NCI-H510A (cell line): ENCODE measurements at regions not wholly inside any gene's neighbourhood (a gene's known extent, or its start where the extent isn't known, plus 50 kb on each side); places are given as distances from the start of the nearest gene placed in this dataset.
"Not testable (repeated sequence)": the region's sequence is repeated elsewhere in the genome, so short reads cannot be mapped to it uniquely, and the experiment has no call there.

Source experiments
- DNase-seq: peaks from one replicate; lab custom pipeline; 2025; lab: John Stamatoyannopoulos, UW

DNA sequence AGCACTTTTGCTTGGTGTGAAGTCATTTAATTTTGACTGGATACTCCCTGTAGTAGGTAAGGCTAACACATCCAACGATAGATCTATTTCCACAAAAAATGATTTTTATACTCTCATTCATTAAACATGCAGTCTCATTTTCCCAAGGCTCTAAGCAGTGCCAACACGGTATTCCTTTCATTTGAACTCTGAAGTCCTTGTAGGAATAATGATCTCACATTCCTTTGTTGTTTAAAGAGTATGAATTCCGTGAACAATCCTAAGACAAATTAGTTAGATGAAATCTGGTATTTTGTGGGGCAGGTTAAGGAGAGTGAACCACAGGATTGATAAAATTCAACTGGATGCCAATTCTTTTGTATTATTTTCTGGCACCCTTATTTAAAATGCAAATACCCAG, 66.6 kb downstream of the LACC1 start:
- DNase-seq: no peak

DNA sequence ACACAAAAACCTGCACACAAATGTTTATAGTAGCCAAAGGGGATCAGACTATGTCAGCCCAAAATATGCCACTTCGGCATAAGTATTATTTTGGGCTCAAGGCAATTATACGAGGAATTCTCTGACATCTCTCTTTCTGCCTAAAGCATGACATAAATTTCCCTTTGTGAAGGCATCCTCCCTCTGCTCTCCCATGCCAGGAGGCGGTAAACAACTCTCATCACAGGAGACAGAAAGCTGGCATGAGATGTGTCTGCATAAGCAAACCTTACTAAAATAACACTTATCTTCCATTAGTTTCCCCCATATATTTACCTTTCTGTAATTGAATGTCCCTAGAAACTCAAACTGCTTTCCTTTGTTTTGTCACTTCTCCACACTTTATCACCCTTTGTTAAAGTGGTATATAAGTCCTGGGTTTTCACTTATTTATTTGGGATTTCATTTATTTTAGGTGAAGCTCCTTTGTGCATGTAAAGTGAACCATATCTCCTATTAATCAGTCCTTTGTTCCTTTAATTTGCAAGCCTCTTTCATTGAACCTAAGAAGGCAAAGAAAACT, 68.3 kb downstream of the LACC1 start:
- DNase-seq: no peak

DNA sequence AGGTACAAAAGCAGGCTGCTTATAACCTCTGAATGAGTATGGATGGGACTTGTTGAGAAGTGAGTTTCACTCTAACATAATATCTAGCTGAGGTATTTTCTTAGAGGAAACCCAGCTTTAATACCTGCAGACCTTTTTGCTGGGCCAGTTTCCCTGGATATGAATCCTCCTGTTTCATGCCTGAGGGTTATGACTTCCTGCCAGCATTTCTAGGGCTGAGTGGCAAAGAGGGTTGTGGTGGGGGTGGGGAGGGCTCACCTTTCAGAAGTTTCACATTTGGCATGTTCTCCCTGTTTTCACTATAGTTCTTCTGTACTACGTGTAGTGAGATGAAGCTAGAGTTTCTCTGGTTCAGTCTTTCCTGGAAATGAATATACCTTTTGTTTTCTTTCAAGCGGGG, 73.7 kb downstream of the LACC1 start:
- DNase-seq: no peak

DNA sequence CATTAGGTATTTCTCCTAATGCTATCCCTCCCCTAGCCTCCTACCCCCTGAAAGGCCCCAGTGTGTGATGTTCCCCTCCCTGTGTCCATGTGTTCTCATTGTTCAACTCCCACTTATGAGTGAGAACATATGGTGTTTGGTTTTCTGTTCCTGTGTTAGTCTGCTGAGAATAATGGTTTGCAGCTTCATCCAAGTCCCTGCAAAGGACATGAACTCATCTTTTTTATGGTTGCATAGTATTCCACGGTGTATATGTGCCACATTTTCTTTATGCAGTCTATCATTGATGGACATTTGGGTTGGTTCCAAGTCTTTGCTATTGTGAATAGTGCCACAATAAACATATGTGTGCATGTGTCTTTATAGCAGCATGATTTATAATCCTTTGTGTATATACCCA, 77.3 kb downstream of the LACC1 start:
- not testable (repeated sequence) for DNase-seq

DNA sequence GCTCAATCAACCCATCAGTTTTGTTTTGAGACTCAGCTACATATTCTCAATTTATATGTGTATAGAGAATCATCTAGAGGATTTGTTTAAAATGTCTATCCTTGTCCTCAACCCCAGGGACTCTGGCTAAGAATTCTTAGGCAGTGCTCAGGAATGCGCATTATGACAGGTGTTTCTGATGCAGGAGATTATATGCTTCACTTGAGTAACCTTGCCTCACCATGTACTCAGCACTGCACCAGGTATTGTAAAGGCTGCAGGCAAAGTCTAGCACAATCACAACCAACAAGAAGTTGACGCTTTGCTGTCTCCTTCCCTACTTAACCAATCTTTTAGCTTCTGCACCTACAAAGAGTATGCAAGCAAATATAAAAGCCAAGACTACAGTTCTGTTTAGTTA, 79.6 kb downstream of the LACC1 start:
- DNase-seq: no peak

DNA sequence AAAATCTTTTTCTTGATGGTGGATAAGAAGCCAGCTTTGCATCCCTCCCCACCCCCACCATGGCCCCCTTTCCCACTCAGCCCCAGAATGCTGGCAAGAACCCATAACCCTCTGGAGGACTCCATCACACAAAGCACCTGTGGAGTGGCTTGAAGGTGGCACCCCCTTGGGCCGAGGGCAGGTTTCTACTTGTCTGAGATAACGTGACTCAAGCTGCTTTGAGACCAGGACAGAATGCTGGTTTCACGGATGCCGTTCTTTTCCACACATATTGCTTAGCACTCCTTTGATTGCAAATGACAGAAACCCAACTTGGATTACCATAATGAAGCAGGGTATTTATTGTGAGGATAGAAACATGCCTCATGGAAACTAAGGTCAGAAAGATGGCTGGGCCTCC, 82.2 kb downstream of the LACC1 start:
- no peak for DNase-seq

DNA sequence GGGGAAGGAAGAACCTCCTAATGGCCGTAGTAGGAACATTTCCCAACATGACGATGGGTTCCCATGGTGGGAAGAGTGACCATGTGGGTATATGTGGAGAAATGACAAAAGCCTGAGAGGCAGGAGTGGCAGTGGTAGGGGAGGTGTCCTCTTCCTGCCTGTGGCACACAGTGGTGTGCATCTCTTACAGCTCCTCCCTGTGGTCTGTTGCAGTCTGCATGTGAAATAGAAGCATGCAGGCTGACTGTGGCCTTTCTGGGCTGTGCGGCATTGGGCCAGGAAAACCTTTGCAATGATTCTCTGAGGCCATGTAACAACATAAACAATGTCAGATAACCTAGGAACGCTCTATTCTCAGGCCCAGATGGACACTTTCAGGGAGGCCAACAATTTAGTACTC, 84.0 kb downstream of the LACC1 start:
- DNase-seq: no peak

DNA sequence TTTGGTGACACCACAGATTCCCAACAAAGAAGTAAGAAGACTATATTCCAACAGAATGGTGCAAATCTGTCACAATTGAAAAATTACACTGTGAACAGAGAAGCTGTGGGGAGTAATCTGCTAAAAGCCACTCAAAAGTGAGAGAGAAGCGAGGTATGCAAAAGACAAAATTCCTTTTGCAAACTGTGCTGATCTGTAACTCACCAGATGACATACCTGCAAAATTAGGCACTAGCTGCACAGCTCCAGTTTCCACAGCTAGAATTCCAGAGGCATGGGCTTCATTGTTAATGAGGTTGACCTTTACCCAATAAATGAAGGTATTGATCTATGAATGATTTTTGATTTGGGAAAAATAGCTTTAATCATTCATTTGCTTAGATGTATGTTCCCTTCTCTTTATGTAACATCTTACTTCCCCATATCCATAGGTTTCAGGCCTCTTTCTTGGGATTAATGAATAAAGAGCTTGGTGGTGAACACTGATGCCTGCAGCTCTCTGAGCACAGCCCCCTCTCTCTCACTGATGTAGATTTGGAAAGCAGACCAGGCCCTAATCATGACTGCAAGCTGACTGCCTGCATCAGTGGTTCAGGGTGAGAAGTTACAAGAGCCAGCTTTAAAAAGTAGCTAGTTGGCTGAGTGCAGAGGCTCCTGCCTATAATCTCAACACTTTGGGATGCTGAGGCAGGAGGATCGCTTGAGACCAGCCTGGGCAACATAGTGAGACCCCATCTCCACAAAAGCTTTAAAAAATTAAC, 85.2 kb downstream of the LACC1 start:
- DNase-seq: no peak

DNA sequence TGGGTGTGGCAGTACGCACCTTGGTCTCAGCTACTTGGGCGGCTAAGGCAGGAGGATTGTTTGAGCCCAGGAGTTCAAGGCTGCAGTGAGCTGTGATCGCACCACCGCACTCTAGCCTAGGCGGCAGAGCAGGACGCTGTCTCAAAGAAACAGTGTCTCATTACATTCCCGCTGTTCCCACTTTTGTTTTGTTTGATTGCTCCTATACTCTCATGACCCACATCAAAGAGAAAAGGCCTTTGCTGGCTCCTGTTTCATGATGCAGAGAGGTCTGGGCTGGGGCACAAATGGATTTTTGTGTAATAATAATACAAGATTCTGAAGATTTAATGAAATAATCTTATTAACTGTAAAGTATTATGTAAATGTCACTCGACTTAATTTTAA, 85.7 kb downstream of the LACC1 start:
- DNase-seq: no peak

DNA sequence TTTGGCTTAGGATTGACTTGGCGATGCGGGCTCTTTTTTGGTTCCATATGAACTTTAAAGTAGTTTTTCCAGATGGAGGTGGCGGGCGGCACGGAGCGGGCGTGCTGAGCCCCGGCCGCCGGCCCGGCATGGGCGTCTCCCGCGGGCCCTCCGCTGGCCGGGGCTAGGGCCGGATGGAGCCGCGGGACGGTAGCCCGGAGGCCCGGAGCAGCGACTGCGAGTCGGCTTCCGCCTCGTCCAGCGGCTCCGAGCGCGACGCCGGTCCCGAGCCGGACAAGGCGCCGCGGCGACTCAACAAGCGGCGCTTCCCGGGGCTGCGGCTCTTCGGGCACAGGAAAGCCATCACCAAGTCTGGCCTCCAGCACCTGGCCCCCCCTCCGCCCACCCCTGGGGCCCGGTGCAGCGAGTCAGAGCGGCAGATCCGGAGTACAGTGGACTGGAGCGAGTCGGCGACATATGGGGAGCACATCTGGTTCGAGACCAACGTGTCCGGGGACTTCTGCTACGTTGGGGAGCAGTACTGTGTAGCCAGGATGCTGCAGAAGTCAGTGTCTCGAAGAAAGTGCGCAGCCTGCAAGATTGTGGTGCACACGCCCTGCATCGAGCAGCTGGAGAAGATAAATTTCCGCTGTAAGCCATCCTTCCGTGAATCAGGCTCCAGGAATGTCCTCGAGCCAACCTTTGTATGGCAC, 88.7 kb downstream of the LACC1 start:
- DNase-seq: not testable (repeated sequence)

DNA sequence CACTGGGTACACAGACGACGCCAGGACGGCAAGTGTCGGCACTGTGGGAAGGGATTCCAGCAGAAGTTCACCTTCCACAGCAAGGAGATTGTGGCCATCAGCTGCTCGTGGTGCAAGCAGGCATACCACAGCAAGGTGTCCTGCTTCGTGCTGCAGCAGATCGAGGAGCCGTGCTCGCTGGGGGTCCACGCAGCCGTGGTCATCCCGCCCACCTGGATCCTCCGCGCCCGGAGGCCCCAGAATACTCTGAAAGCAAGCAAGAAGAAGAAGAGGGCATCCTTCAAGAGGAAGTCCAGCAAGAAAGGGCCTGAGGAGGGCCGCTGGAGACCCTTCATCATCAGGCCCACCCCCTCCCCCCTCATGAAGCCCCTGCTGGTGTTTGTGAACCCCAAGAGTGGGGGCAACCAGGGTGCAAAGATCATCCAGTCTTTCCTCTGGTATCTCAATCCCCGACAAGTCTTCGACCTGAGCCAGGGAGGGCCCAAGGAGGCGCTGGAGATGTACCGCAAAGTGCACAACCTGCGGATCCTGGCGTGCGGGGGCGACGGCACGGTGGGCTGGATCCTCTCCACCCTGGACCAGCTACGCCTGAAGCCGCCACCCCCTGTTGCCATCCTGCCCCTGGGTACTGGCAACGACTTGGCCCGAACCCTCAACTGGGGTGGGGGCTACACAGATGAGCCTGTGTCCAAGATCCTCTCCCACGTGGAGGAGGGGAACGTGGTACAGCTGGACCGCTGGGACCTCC, 89.4 kb downstream of the LACC1 start:
- DNase-seq: not testable (repeated sequence)

DNA sequence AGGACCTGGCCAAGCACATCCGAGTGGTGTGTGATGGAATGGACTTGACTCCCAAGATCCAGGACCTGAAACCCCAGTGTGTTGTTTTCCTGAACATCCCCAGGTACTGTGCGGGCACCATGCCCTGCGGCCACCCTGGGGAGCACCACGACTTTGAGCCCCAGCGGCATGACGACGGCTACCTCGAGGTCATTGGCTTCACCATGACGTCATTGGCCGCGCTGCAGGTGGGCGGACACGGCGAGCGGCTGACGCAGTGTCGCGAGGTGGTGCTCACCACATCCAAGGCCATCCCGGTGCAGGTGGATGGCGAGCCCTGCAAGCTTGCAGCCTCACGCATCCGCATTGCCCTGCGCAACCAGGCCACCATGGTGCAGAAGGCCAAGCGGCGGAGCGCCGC, 90.2 kb downstream of the LACC1 start:
- not testable (repeated sequence) for DNase-seq

DNA sequence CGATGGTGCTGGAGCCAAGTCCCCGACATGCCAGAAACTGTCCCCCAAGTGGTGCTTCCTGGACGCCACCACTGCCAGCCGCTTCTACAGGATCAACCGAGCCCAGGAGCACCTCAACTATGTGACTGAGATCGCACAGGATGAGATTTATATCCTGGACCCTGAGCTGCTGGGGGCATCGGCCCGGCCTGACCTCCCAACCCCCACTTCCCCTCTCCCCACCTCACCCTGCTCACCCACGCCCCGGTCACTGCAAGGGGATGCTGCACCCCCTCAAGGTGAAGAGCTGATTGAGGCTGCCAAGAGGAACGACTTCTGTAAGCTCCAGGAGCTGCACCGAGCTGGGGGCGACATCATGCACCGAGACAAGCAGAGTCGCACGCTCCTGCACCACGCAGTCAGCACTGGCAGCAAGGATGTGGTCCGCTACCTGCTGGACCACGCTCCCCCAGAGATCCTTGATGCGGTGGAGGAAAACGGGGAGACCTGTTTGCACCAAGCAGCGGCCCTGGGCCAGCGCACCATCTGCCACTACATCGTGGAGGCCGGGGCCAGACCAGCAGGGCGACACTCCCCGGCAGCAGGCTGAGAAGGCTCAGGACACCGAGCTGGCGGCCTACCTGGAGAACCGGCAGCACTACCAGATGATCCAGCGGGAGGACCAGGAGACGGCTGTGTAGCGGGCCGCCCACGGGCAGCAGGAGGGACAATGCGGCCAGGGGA, 91.0 kb downstream of the LACC1 start:
- DNase-seq: not testable (repeated sequence)

DNA sequence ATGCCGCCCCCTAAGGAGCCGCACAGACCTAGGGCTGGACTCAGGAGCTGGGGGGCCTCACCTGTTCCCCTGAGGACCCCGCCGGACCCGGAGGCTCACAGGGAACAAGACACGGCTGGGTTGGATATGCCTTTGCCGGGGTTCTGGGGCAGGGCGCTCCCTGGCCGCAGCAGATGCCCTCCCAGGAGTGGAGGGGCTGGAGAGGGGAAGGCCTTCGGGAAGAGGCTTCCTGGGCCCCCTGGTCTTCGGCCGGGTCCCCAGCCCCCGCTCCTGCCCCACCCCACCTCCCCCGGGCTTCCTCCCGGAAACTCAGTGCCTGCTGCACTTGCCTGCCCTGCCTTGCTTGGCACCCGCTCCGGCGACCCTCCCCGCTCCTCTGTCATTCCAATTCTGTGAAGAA, 91.6 kb downstream of the LACC1 start:
- DNase-seq: not testable (repeated sequence)

DNA sequence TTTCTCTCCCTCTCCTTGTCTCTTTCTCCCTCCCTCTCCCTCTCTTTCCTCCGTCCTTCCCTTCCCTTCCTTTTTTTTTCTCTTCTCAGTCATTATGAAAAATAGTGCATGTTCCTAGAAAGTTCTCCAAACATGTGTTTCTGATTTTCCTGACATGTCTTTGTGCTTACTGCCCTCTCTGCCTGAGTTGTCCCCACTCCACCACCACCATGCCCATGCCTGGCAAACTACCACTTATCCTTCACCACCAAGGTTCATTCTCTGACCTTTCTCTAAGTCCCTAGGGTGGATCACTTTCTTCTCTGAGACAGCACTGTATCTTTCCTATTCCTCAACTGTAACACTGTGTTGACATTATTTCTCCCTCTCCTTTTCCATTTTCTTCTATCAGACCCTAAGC, 98.2 kb downstream of the LACC1 start:
- no peak for DNase-seq

DNA sequence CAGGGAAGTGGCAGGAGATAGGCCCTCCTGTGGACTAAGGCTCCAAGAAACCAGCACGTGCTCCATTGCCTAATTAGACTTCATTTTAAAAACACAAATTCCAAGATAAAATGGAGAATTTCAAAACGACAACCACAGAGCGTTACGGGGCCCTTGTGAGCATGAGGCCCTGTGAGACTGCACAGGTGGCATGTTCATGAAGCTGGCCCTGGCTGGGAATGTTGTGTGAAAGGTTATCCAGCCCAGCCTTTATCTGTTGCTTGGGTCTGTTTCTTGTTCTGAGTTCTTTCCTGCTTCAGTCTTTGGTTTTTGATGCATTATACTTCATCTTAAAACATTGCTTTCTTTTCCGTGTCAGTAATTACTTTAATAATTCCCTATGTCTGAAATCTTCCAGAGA, 99.0 kb downstream of the LACC1 start:
- no peak for DNase-seq

DNA sequence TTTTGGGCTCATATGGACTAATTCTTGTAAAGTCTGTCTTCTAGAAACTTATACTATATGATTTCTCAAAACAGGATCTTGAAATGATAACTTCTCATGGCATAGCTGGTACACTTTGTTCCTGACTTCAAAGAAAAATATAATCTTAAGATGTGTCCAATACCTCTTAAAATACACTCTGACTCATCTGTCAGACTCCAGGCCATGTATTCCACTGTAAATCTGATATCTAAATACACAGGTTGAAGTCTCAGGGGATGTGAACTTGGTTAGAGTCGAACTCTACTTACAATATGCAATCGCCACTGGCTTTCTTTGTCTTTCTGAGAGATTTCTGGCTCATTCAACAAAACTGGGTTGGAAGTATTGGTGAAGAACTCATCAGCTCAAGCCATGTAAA, 99.8 kb downstream of the LACC1 start:
- DNase-seq: no peak

DNA sequence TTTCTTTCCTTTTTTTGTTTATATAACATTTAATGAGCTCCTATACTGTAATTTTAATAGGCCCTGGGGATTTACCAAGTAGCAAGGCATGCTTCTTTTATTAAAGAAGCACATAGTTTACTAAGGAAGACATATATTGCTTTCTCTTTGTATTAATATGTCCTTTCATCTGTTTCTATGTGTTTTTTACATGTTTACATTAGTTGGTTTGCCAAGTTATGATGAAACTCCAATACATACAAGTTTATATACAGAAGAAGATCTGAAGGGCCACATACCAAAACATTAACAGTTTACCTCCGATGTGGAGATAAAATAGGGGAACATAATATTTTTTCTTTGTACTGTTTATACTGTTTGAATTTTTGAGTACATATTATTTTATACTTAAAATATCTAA, 100.9 kb downstream of the LACC1 start:
- DNase-seq: no peak

DNA sequence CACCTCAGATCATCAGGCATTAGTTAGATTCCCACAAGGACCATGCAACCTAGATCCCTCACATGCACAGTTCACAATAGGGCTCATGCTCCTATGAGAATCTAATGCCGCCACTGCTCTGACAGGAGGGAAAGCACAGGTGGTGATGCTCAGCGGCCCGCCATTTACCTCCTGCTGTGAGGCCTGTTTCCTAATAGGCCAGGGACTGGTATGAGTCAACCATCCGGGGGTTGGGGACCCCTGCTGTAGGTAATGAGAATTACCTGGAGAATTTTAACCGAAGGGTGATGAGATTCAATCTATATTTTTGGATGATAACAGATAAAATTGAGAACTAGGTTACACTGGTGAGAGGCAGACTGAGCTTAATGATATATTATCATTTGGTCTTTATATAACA, 101.4 kb downstream of the LACC1 start:
- DNase-seq: no peak

DNA sequence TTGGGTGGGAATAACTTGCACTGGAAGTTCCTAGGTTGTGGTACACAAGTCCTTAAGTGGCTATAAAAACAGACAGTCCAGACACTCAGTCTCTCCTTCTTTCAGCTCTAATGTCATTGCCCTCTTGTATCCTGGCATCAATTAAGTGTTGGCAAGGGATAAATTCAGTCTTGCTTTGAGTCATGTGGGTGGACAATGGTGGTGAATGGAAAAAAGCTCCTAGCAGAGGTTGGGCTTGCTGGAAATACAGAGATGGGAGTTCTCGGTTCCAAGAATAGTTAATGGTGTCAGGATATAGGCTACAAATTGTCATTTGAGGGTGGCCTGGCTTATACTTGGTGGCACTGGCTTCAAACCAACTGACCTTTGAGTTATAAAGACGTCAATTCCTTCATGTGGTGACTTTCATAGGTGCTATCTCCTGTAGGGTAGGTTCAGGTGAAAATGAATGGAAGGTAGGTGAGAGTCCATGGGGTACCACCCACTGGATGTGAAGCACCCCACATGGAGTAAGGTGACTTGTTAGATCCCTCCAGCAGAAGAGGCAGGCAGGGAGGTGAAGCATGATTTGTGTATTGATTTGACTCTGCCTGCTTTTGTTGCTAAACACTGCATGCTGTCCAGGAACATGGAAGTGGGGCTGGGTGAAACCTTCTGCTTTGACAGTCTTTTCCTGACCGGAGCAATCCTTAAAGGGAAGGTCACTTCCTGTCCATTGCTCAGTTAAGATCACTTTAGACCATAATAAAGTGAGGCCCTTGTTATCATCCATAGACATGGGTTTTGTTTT, 102.0 kb downstream of the LACC1 start:
- DNase-seq: no peak

DNA sequence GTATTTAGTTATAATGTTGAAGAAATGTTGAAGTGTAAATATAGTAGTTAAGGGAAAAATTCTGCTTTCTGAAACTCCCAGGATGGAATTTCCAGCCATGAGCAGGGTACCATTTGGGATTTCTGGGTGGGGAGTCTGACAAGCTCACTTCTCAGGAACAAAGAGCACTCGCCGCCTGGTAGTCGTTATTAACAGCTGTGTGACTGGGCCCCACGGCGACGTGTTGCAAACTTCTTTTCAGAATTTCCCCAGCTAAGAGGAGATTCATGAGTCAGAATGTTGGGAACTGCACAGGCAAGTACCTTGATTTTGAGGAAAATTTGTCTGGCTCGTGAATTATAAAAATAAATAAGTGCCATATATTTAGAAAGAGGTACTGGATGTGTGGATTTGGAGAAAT, 103.7 kb downstream of the LACC1 start:
- no peak for DNase-seq
